Heart right ventricle (tissue), 16 donors: ENCODE measurements at regions not wholly inside any gene's neighbourhood (a gene's known extent, or its start where the extent isn't known, plus 50 kb on each side); places are given as distances from the start of the nearest gene placed in this dataset.

Experiments used
- ATAC-seq, 8 donors: fragments of 200-7000 bp; cut with Tn5 transposase; one replicate each; pipeline ENCODE4 v1.9.1; 2020; ENCODE audit warnings: mild to moderate bottlenecking in 8 of 8, moderate library complexity in 8 of 8, moderate number of reproducible peaks in 1 of 8
- DNase-seq, 2 donors: peaks; one replicate each; pipeline ENCODE4 v3.0.0-alpha.2; 2020
- H3K27ac ChIP-seq, 10 donors: fragments of 200-600 bp; sonication (generic) in 2 of 10; one replicate each; pipeline versions ENCODE4 v1.5.0 to v1.8.0; 2020 to 2022; ENCODE audit warnings: mild to moderate bottlenecking in 3 of 10
- H3K27me3 ChIP-seq, 7 donors: fragments of 200-600 bp; one replicate each; pipeline ENCODE4 v1.8.0; 2021 to 2022; ENCODE audit warnings: mild to moderate bottlenecking in 2 of 7
- H3K36me3 ChIP-seq, 9 donors: fragments of 200-600 bp; sonication (generic) in 1 of 9; one replicate each; pipeline versions ENCODE4 v1.5.0 to v1.8.0; 2020 to 2022; ENCODE audit warnings: mild to moderate bottlenecking in 2 of 9
- H3K4me1 ChIP-seq, 9 donors: fragments of 200-600 bp; sonication (generic) in 1 of 9; one replicate each; pipeline versions ENCODE4 v1.5.0 to v1.8.0; 2020 to 2022; ENCODE audit warnings: mild to moderate bottlenecking in 4 of 9
- H3K4me3 ChIP-seq, 10 donors: fragments of 200-600 bp; sonication (generic) in 2 of 10; one replicate each; pipeline versions ENCODE4 v1.5.0 to v1.8.0; 2020 to 2022; ENCODE audit warnings: mild to moderate bottlenecking in 7 of 10, moderate library complexity in 2 of 10
- H3K9me3 ChIP-seq, 11 donors: fragments of 200-600 bp in 10 of 11; sonication (generic) in 2 of 11; one replicate each; pipeline versions ENCODE4 v1.5.0 to v1.8.0; 2013 to 2022; ENCODE audit warnings: mild to moderate bottlenecking in 2 of 11, control low read depth in 1 of 11, moderate library complexity in 1 of 11
- WGBS, 2 donors: extraction: QIAGEN DNeasy Blood & Tissue Kit; methylation state at CpG; one replicate each; pipeline ENCODE4 v1.1.7; 2013; ENCODE audit warnings: inconsistent platforms in 1 of 2; 5-methylcytosine and 5-hydroxymethylcytosine counted together
- intact Hi-C, 10 donors: fragments of 100-400 bp; cut with DNase I; formaldehyde crosslinking; loops; one replicate each; pipeline versions ENCODE4 v1.11.1 to v1.14.2; 2022
- TF ChIP-seq, protein P1 (sequence below), 9 donors: fragments of 200-600 bp; sonication (generic) in 2 of 9; IDR thresholded peaks; one replicate each; pipeline versions ENCODE4 v1.5.0 to v1.8.0; 2021 to 2022; ENCODE audit warnings: antibody characterized with exemption in 9 of 9, mild to moderate bottlenecking in 5 of 9, moderate library complexity in 1 of 9
- donor health status: Arrhythmogenic right ventricular cardiomyopathy.
- donor health status: ischemic (EF 13 %, LVEDD 7.1; RV severe dilation, severe dysfunction).
- donor health status: healthy with polysubstance abuse.
- donor health status: DM: no; HTN: yes; CAD: no.
- donor health status: DM: no; HTN: no; CAD: no.
- donor health status: ischemic (EF 25% LVEDD 6.9; RV normal size, moderate dysfunction).
- donor health status: ischemic (EF 25% LVEDD 5.7; RV mildly dilated, moderate dysfunction).
- donor health status: healthy.
- donor health status: DM: yes; HTN: yes; CAD: no.
- donor health status: Ischemic cardiomyopathy.
- donor health status: ischemic (EF 35%, LVEDD 5.7; RV mildly dilated, moderate dysfunction).
- donor health status: nonischemic (EF 11% LVEDD 7.7; RV severe dilation, severe dysfunction).
- donor health status: DM: yes; HTN: yes; CAD: no.
- donor health status: PGD.
- donor health status: ischemic (EF 29% LVEDD 5.4; RV normal size, mild dysfunction).
- donor health status: nonischemic (EF 23%, LVEDD 6.1; RV moderate dilation, normal function).

DNA sequence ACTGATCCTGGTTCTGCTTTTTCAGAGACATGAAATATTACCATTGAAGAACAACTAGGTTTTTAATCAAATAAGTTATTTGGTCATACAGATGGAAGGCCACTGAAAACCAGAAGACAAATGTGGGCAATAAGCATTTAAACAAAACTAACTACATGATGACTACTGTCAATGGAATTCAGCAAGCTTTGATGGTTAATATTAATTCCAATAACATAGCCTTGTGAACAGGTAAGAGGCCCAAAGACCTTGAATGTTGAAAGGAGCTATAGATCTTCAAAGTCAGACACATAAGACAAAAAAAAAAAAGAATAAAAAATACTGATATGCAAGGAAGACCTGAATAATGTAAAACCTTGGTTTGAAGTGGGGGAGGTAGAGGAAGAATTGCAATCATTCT is 1955.6 kb upstream of the CELF4 start:
- Histone ChIP-seq H3K36me3 (no peaks in the 10 kb centered on the region), H3K27ac (no peak overlapping the region), H3K9me3 (no peaks in the 10 kb centered on the region), H3K4me3 (no peak overlapping the region), H3K4me1 (no peaks in the 10 kb centered on the region), H3K27me3 (no peaks in the 10 kb centered on the region)
- intact Hi-C loops = loop anchor here in 2 of 10 donors (5.0 to 10.0 kb wide), 3 partner anchors 49 to 166 kb away; no protein-coding TSS in a partner anchor
- TF ChIP-seq, protein P1, sequence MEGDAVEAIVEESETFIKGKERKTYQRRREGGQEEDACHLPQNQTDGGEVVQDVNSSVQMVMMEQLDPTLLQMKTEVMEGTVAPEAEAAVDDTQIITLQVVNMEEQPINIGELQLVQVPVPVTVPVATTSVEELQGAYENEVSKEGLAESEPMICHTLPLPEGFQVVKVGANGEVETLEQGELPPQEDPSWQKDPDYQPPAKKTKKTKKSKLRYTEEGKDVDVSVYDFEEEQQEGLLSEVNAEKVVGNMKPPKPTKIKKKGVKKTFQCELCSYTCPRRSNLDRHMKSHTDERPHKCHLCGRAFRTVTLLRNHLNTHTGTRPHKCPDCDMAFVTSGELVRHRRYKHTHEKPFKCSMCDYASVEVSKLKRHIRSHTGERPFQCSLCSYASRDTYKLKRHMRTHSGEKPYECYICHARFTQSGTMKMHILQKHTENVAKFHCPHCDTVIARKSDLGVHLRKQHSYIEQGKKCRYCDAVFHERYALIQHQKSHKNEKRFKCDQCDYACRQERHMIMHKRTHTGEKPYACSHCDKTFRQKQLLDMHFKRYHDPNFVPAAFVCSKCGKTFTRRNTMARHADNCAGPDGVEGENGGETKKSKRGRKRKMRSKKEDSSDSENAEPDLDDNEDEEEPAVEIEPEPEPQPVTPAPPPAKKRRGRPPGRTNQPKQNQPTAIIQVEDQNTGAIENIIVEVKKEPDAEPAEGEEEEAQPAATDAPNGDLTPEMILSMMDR (IDR thresholded peaks at IDR 0.05) = no peak
- ATAC-seq (no peak), DNase-seq (no peak)

DNA sequence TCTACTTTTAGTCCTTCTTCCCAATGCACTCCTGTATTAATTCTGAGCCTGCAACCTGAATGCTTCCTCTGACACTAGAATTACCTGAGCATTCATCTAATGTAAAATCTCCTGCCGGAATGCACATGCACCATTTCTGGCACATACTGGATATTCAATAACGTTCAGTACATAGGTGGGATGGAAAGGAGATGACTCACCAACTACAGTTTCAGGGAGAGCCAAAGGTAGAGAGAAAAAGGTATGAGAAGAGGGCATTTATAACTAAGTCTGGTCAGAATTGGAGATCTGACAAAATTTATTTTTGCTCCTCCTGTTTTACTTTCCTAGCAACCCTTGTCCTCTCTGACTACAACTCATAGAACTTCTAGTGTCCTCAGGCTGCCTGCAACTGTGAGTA is 1954.1 kb upstream of the CELF4 start:
- Histone ChIP-seq H3K9me3 (no peaks in the 10 kb centered on the region), H3K4me3 (no peak overlapping the region), H3K27ac (no peak overlapping the region), H3K27me3 (no peaks in the 10 kb centered on the region), H3K36me3 (no peaks in the 10 kb centered on the region), H3K4me1 (no peaks in the 10 kb centered on the region)
- no peak for ATAC-seq
- intact Hi-C loops = loop anchor here in 2 of 10 donors (5.0 to 10.0 kb wide), 3 partner anchors 47 to 165 kb away; no protein-coding TSS in a partner anchor
- TF ChIP-seq, protein P1 (IDR thresholded peaks at IDR 0.05) = no peak
- 88 to 95% methylated on average over 2 of the region's 2 CpGs for WGBS, 2 donors
- no peak for DNase-seq

- no peak overlapping the region for H3K4me3 ChIP-seq
- H3K9me3 ChIP-seq = no peaks in the 10 kb centered on the region
- 89 to 90% methylated on average over 3 of the region's 3 CpGs for WGBS, 2 donors
- ATAC-seq = no peak
- TF ChIP-seq, protein P1 (IDR thresholded peaks at IDR 0.05) = no peak
- no peak for DNase-seq
- H3K4me1 ChIP-seq = no peaks in the 10 kb centered on the region
- intact Hi-C loops = no loop called here
- H3K36me3 ChIP-seq = no peaks in the 10 kb centered on the region
- H3K27me3 ChIP-seq = no peaks in the 10 kb centered on the region
- no peak overlapping the region for H3K27ac ChIP-seq
Measured at GRCh38 chr18:39515299-39515698, 1949.7 kb upstream of the CELF4 start.

- H3K4me1 ChIP-seq = no peaks in the 10 kb centered on the region
- H3K27ac ChIP-seq = no peak overlapping the region
- 45 to 70% methylated on average over 3 of the region's 3 CpGs for WGBS, 2 donors
- TF ChIP-seq, protein P1 (IDR thresholded peaks at IDR 0.05) = no peak
- DNase-seq = no peak
- H3K4me3 ChIP-seq = no peak overlapping the region
- no peaks in the 10 kb centered on the region for H3K36me3 ChIP-seq
- H3K9me3 ChIP-seq = no peaks in the 10 kb centered on the region
- no peak for ATAC-seq
- intact Hi-C loops = no loop called here
- no peaks in the 10 kb centered on the region for H3K27me3 ChIP-seq
Measured at GRCh38 chr18:39513186-39513585, 1947.6 kb upstream of the CELF4 start.
